KMS-11 (cell line): ENCODE measurements at regions not wholly inside any gene's neighbourhood (a gene's known extent, or its start where the extent isn't known, plus 50 kb on each side); places are given as distances from the start of the nearest gene placed in this dataset.
"Not testable (repeated sequence)": the region's sequence is repeated elsewhere in the genome, so short reads cannot be mapped to it uniquely, and the experiment has no call there.

Experiments used
- H2AFZ ChIP-seq: fragments of 200-600 bp; sonication (generic); 2 replicates; pipeline ENCODE4 v1.6.1; 2016; ENCODE audit warnings: antibody characterized with exemption, mixed run types, low read depth
- H3K27ac ChIP-seq: fragments of 200-600 bp; sonication (generic); 2 replicates; pipeline ENCODE4 v1.6.1; 2016; ENCODE audit warnings: mild to moderate bottlenecking, mixed run types
- H3K27me3 ChIP-seq: fragments of 200-600 bp; sonication (generic); 2 replicates; pipeline ENCODE4 v1.6.1; 2017; ENCODE audit warnings: mild to moderate bottlenecking, low read depth, mixed run types, moderate library complexity; ENCODE audit not compliant: insufficient read depth
- H3K36me3 ChIP-seq: fragments of 200-600 bp; sonication (generic); 2 replicates; pipeline ENCODE4 v1.6.1; 2017; ENCODE audit warnings: mild to moderate bottlenecking, mixed run types; ENCODE audit not compliant: insufficient read depth
- H3K4me1 ChIP-seq: fragments of 200-600 bp; sonication (generic); 2 replicates; pipeline ENCODE4 v1.6.1; 2016; ENCODE audit warnings: mild to moderate bottlenecking, low read depth, mixed run types; ENCODE audit not compliant: poor library complexity, severe bottlenecking
- H3K4me2 ChIP-seq: fragments of 200-600 bp; sonication (generic); 2 replicates; pipeline ENCODE4 v1.7.0; 2016; ENCODE audit warnings: mild to moderate bottlenecking, mixed run types
- H3K4me3 ChIP-seq: fragments of 200-600 bp; sonication (generic); IDR thresholded peaks from 2 replicates; pipeline ENCODE4 v1.6.1; 2017; ENCODE audit warnings: low read depth, low read length, mixed read lengths; ENCODE audit not compliant: insufficient read depth
- H3K79me2 ChIP-seq: fragments of 200-600 bp; sonication (generic); 2 replicates; pipeline ENCODE4 v1.6.1; 2016; ENCODE audit warnings: low read depth, mixed run types; ENCODE audit not compliant: insufficient read depth
- H3K9ac ChIP-seq: fragments of 200-600 bp; sonication (generic); 2 replicates; pipeline ENCODE4 v1.6.1; 2016; ENCODE audit warnings: mild to moderate bottlenecking, mixed run types
- H4K20me1 ChIP-seq: fragments of 200-600 bp; sonication (generic); 2 replicates; pipeline ENCODE4 v1.6.1; 2016; ENCODE audit warnings: mild to moderate bottlenecking, mixed run types; ENCODE audit not compliant: insufficient read depth

DNA sequence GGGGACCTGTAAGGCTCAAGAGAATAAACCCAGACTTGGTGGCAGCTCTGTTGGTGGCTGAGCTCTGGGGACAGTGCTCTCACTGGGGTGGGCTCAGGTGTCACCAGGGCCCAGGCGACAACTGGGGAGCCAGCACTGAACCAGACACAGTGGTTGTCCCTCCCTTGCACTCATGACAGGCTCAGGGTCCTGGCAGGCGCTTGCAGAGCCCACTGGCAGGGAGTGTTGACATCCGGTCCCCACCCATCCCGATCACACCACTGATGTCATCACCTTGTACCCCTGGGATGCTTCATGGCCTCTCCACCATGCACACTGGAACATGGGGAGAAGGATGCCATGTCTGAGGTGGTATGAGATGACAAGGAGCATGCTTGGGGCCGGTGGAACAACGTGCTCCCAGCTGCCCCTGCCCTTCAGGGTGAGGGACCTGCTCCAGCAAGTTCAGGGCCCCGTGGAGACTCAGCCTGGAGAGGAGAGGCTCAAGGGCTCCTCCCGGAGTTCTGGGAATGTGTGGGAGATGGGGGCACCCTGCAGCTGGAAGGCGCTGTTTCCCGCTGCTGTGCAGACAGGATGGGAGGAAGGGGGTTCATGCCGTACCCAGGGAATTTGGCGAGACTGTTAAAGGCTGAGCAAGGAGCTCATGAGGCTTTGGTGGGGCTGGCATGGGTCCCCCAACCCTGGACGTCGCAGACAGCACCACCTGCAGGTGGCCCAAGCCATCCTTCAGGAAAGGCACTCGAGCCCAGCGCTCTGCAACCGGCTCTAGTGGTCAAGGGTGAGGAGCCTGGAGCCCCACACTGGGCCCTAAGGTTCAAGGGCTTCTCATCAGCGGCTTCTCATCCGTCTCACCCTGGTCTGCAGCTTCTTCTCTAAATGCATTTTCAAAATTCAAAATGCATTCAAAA lies 141.1 kb upstream of the ZNF469 start:
- not testable (repeated sequence) for H3K9ac ChIP-seq, H3K4me2 ChIP-seq, H3K4me1 ChIP-seq

GRCh38 chr16:88242312-88243295 lies 140.2 kb upstream of the ZNF469 start:
- not testable (repeated sequence) for H3K79me2 ChIP-seq, H3K4me1 ChIP-seq, H2AFZ ChIP-seq, H3K9ac ChIP-seq, H3K27ac ChIP-seq, H3K4me3 ChIP-seq, H4K20me1 ChIP-seq, H3K4me2 ChIP-seq, H3K36me3 ChIP-seq
- peaks cover 23% of the 10 kb centered on the region for H3K27me3 ChIP-seq

More for the DNA sequence above, 141.1 kb upstream of the ZNF469 start:
- not testable (repeated sequence) for H4K20me1 ChIP-seq, H2AFZ ChIP-seq, H3K4me3 ChIP-seq, H3K79me2 ChIP-seq, H3K36me3 ChIP-seq, H3K27ac ChIP-seq
- peaks cover 25% of the 10 kb centered on the region for H3K27me3 ChIP-seq

DNA sequence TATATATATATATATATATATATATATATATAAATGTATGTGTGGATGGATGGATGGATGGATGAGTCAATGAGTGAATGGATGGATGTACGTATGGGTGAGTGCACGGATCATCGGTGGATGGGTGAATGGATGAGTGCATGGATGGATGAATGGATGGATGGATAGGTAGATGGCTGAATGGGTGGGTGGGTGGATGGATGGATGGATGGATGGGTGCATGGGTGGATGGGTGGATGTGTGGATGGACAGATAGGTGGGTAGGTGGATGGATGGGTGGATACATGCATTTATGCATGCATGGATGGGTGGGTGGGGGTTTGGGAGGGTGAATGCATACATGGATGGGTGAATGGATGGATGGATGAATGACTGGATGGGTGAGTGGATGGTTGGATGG lies 138.8 kb upstream of the ZNF469 start:
- not testable (repeated sequence) for H3K4me2 ChIP-seq, H3K27ac ChIP-seq, H4K20me1 ChIP-seq, H3K4me1 ChIP-seq, H3K9ac ChIP-seq, H3K36me3 ChIP-seq, H3K4me3 ChIP-seq, H3K79me2 ChIP-seq, H2AFZ ChIP-seq
- peaks cover 17% of the 10 kb centered on the region; the same call in 1 of the 2 replicates for H3K27me3 ChIP-seq

GRCh38 chr16:88245241-88246081 lies 137.3 kb upstream of the ZNF469 start:
- not testable (repeated sequence) for H2AFZ ChIP-seq, H3K9ac ChIP-seq, H3K27ac ChIP-seq, H3K36me3 ChIP-seq, H3K4me3 ChIP-seq, H4K20me1 ChIP-seq, H3K79me2 ChIP-seq, H3K4me1 ChIP-seq, H3K4me2 ChIP-seq
- peaks cover 17% of the 10 kb centered on the region for H3K27me3 ChIP-seq

DNA sequence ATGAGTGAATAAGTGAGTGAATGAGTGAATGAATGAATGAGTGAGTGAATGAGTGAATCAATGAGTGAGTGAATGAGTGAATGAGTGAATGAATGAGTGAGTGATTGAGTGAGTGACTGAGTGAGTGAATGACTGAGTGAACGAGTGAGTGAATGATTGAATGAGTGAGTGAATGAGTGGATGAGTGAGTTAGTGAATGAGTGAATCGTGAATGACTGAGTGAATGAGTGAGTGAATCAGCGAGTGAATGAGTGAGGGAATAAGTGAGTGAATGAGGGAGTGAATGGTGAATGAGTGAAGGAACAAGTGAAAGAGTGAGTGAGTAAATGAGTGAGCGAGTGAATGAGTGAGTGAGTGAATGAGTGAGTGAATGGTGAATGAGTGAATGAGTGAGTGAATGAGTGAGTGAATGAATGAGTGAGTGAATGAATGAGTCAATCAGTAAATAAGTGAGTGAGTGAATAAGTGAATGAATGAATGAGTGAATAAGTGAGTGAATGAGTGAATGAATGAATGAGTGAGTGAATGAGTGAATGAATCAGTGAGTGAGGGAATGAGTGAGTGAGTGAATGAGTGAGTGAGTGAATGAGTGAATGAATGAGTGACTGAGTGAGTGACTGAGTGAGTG lies 135.7 kb upstream of the ZNF469 start:
- not testable (repeated sequence) for H3K9ac ChIP-seq, H3K4me1 ChIP-seq, H3K27ac ChIP-seq, H3K36me3 ChIP-seq, H4K20me1 ChIP-seq, H3K79me2 ChIP-seq, H3K4me2 ChIP-seq, H3K4me3 ChIP-seq, H2AFZ ChIP-seq
- peaks cover 14% of the 10 kb centered on the region for H3K27me3 ChIP-seq

- not testable (repeated sequence) for H2AFZ ChIP-seq, H4K20me1 ChIP-seq
Measured at GRCh38 chr16:88247583-88247966, 135.2 kb upstream of the ZNF469 start.

GRCh38 chr16:88248761-88249160 lies 134.0 kb upstream of the ZNF469 start:
- H2AFZ ChIP-seq, H3K36me3 ChIP-seq, H3K4me1 ChIP-seq, H3K27ac ChIP-seq, H3K9ac ChIP-seq, H3K4me3 ChIP-seq, H3K4me2 ChIP-seq, H4K20me1 ChIP-seq, H3K79me2 ChIP-seq: not testable (repeated sequence)
- H3K27me3 ChIP-seq, result peaks cover 14% of the 10 kb centered on the region

More at GRCh38 chr16:88247583-88247966, 135.2 kb upstream of the ZNF469 start:
- H3K4me1 ChIP-seq, H3K9ac ChIP-seq, H3K27ac ChIP-seq, H3K79me2 ChIP-seq, H3K4me3 ChIP-seq, H3K36me3 ChIP-seq, H3K4me2 ChIP-seq: not testable (repeated sequence)
- peaks cover 10% of the 10 kb centered on the region for H3K27me3 ChIP-seq

GRCh38 chr16:88250381-88250780 lies 132.4 kb upstream of the ZNF469 start:
- not testable (repeated sequence) for H3K79me2 ChIP-seq, H2AFZ ChIP-seq, H3K4me3 ChIP-seq, H3K9ac ChIP-seq, H3K27ac ChIP-seq, H3K36me3 ChIP-seq, H3K4me1 ChIP-seq, H4K20me1 ChIP-seq, H3K4me2 ChIP-seq
- H3K27me3 ChIP-seq, result peaks cover 14% of the 10 kb centered on the region
